Thyroid gland (tissue), 4 donors: ENCODE measurements at regions not wholly inside any gene's neighbourhood (a gene's known extent, or its start where the extent isn't known, plus 50 kb on each side); places are given as distances from the start of the nearest gene placed in this dataset.

Experiments
- POLR2A ChIP-seq, 2 donors: fragments of 450-650 bp; IDR thresholded peaks; one replicate each; pipeline ENCODE4 v1.6.1; 2017; ENCODE audit warnings: antibody characterized with exemption in 2 of 2, mild to moderate bottlenecking in 2 of 2, moderate library complexity in 1 of 2
- TF ChIP-seq, protein P1 (sequence below), 6 experiments: fragments of 200-600 bp in 3 of 6; fragments of 450-650 bp in 3 of 6; sonication (generic) in 3 of 6; IDR thresholded peaks; one replicate each; pipeline ENCODE4 v1.5.1; 2016 to 2019; ENCODE audit warnings: antibody characterized with exemption in 6 of 6, mild to moderate bottlenecking in 2 of 6, inconsistent platforms in 1 of 6, moderate library complexity in 1 of 6

DNA sequence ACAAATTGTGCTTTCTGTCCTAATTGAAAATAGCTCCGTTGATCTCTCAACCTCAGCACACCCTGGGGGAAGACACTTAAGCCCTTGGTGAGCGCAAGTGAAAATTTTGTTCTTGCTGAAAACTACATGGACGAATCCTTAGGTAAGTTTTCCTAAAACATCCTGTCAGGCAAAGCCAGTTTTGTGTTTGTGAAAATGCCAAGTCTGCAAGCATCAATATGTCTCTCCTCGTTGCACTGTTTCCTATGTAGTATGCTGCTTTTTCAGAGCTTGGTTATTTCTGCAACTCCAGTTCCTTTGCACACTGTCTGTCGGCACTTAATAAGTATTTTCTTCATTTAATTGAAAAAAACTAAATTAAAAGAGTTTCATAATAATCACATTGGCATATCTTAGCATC lies 146.9 kb upstream of the POU3F3 start:
- TF ChIP-seq, protein P1, sequence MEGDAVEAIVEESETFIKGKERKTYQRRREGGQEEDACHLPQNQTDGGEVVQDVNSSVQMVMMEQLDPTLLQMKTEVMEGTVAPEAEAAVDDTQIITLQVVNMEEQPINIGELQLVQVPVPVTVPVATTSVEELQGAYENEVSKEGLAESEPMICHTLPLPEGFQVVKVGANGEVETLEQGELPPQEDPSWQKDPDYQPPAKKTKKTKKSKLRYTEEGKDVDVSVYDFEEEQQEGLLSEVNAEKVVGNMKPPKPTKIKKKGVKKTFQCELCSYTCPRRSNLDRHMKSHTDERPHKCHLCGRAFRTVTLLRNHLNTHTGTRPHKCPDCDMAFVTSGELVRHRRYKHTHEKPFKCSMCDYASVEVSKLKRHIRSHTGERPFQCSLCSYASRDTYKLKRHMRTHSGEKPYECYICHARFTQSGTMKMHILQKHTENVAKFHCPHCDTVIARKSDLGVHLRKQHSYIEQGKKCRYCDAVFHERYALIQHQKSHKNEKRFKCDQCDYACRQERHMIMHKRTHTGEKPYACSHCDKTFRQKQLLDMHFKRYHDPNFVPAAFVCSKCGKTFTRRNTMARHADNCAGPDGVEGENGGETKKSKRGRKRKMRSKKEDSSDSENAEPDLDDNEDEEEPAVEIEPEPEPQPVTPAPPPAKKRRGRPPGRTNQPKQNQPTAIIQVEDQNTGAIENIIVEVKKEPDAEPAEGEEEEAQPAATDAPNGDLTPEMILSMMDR (IDR thresholded peaks at IDR 0.05) = no peak
- TF ChIP-seq POLR2A (IDR thresholded peaks at IDR 0.05) = no peak
